ENCODE measurements at regions not wholly inside any gene's neighbourhood (a gene's known extent, or its start where the extent isn't known, plus 50 kb on each side); places are given as distances from the start of the nearest gene placed in this dataset.

GRCh38 chr3:59644479-59645402 is 594.9 kb upstream of the CFAP20DC start:
- Histone ChIP-seq H3K4me1 (ENCODE audit: control insufficient read depth in 1 of 2, insufficient read depth in 2 of 2, low read length in 2 of 2) (no peaks in the 10 kb centered on the region), H3K27ac (ENCODE audit: low read length) (no peak overlapping the region), H3K36me3 (ENCODE audit: control insufficient read depth in 1 of 2, insufficient read depth in 2 of 2, low read length in 2 of 2) (no peaks in the 10 kb centered on the region), H3K9me3 (ENCODE audit: control insufficient read depth in 1 of 2, low read length in 2 of 2) (peaks cover 0 to 13% of the 10 kb centered on the region in 2 donors), H3K27me3 (ENCODE audit: low read depth, low read length) (no peaks in the 10 kb centered on the region), H3K4me3 (ENCODE audit: low read depth in 1 of 2, low read length in 2 of 2) (no peak overlapping the region)

- no peaks in the 10 kb centered on the region for H3K27me3 ChIP-seq (ENCODE audit: low read depth, low read length)
- H3K4me3 ChIP-seq (ENCODE audit: low read depth in 1 of 2, low read length in 2 of 2) = no peak overlapping the region
- no peak overlapping the region for H3K27ac ChIP-seq (ENCODE audit: low read length)
- H3K9me3 ChIP-seq (ENCODE audit: control insufficient read depth in 1 of 2, low read length in 2 of 2) = no peaks in the 10 kb centered on the region
- no peaks in the 10 kb centered on the region for H3K4me1 ChIP-seq (ENCODE audit: control insufficient read depth in 1 of 2, insufficient read depth in 2 of 2, low read length in 2 of 2)
- no peaks in the 10 kb centered on the region for H3K36me3 ChIP-seq (ENCODE audit: control insufficient read depth in 1 of 2, insufficient read depth in 2 of 2, low read length in 2 of 2)
These were observed 591.5 kb upstream of the CFAP20DC start for GRCh38 chr3:59641169-59641899.

GRCh38 chr3:59632760-59633573 is 583.1 kb upstream of the CFAP20DC start:
- Histone ChIP-seq H3K36me3 (ENCODE audit: control insufficient read depth in 1 of 2, insufficient read depth in 2 of 2, low read length in 2 of 2) (no peaks in the 10 kb centered on the region), H3K27ac (ENCODE audit: low read length) (no peak overlapping the region), H3K27me3 (ENCODE audit: low read depth, low read length) (no peaks in the 10 kb centered on the region), H3K4me3 (ENCODE audit: low read depth in 1 of 2, low read length in 2 of 2) (no peak overlapping the region), H3K9me3 (ENCODE audit: control insufficient read depth in 1 of 2, low read length in 2 of 2) (no peaks in the 10 kb centered on the region), H3K4me1 (ENCODE audit: control insufficient read depth in 1 of 2, insufficient read depth in 2 of 2, low read length in 2 of 2) (peaks cover 0 to 12% of the 10 kb centered on the region in 2 donors)

- Histone ChIP-seq H3K27me3 (ENCODE audit: low read depth, low read length) (no peaks in the 10 kb centered on the region), H3K4me1 (ENCODE audit: control insufficient read depth in 1 of 2, insufficient read depth in 2 of 2, low read length in 2 of 2) (peaks cover 0 to 12% of the 10 kb centered on the region in 2 donors), H3K36me3 (ENCODE audit: control insufficient read depth in 1 of 2, insufficient read depth in 2 of 2, low read length in 2 of 2) (no peaks in the 10 kb centered on the region), H3K4me3 (ENCODE audit: low read depth in 1 of 2, low read length in 2 of 2) (no peak overlapping the region), H3K9me3 (ENCODE audit: control insufficient read depth in 1 of 2, low read length in 2 of 2) (no peaks in the 10 kb centered on the region), H3K27ac (ENCODE audit: low read length) (no peak overlapping the region)
These were observed 581.7 kb upstream of the CFAP20DC start for GRCh38 chr3:59631482-59631881.

GRCh38 chr3:59621037-59621436 is 571.2 kb upstream of the CFAP20DC start:
- Histone ChIP-seq H3K36me3 (ENCODE audit: control insufficient read depth in 1 of 2, insufficient read depth in 2 of 2, low read length in 2 of 2) (no peaks in the 10 kb centered on the region), H3K4me1 (ENCODE audit: control insufficient read depth in 1 of 2, insufficient read depth in 2 of 2, low read length in 2 of 2) (no peaks in the 10 kb centered on the region), H3K4me3 (ENCODE audit: low read depth in 1 of 2, low read length in 2 of 2) (no peak overlapping the region), H3K9me3 (ENCODE audit: control insufficient read depth in 1 of 2, low read length in 2 of 2) (no peaks in the 10 kb centered on the region), H3K27ac (ENCODE audit: low read length) (no peak overlapping the region), H3K27me3 (ENCODE audit: low read depth, low read length) (no peaks in the 10 kb centered on the region)

GRCh38 chr3:59620325-59620724 is 570.5 kb upstream of the CFAP20DC start:
- Histone ChIP-seq H3K36me3 (ENCODE audit: control insufficient read depth in 1 of 2, insufficient read depth in 2 of 2, low read length in 2 of 2) (no peaks in the 10 kb centered on the region), H3K4me3 (ENCODE audit: low read depth in 1 of 2, low read length in 2 of 2) (no peak overlapping the region), H3K9me3 (ENCODE audit: control insufficient read depth in 1 of 2, low read length in 2 of 2) (no peaks in the 10 kb centered on the region), H3K27ac (ENCODE audit: low read length) (no peak overlapping the region), H3K27me3 (ENCODE audit: low read depth, low read length) (no peaks in the 10 kb centered on the region), H3K4me1 (ENCODE audit: control insufficient read depth in 1 of 2, insufficient read depth in 2 of 2, low read length in 2 of 2) (no peaks in the 10 kb centered on the region)

GRCh38 chr3:59612444-59612715 is 562.6 kb upstream of the CFAP20DC start:
- Histone ChIP-seq H3K9me3 (ENCODE audit: control insufficient read depth in 1 of 2, low read length in 2 of 2) (no peaks in the 10 kb centered on the region), H3K36me3 (ENCODE audit: control insufficient read depth in 1 of 2, insufficient read depth in 2 of 2, low read length in 2 of 2) (no peaks in the 10 kb centered on the region), H3K4me1 (ENCODE audit: control insufficient read depth in 1 of 2, insufficient read depth in 2 of 2, low read length in 2 of 2) (no peaks in the 10 kb centered on the region), H3K27ac (ENCODE audit: low read length) (no peak overlapping the region), H3K4me3 (ENCODE audit: low read depth in 1 of 2, low read length in 2 of 2) (no peak overlapping the region), H3K27me3 (ENCODE audit: low read depth, low read length) (no peaks in the 10 kb centered on the region)

GRCh38 chr3:59611649-59612443 is 562.0 kb upstream of the CFAP20DC start:
- Histone ChIP-seq H3K4me1 (ENCODE audit: control insufficient read depth in 1 of 2, insufficient read depth in 2 of 2, low read length in 2 of 2) (no peaks in the 10 kb centered on the region), H3K4me3 (ENCODE audit: low read depth in 1 of 2, low read length in 2 of 2) (no peak overlapping the region), H3K27me3 (ENCODE audit: low read depth, low read length) (no peaks in the 10 kb centered on the region), H3K36me3 (ENCODE audit: control insufficient read depth in 1 of 2, insufficient read depth in 2 of 2, low read length in 2 of 2) (no peaks in the 10 kb centered on the region), H3K9me3 (ENCODE audit: control insufficient read depth in 1 of 2, low read length in 2 of 2) (no peaks in the 10 kb centered on the region), H3K27ac (ENCODE audit: low read length) (no peak overlapping the region)

GRCh38 chr3:59609657-59610348 is 560.0 kb upstream of the CFAP20DC start:
- Histone ChIP-seq H3K27ac (ENCODE audit: low read length) (no peak overlapping the region), H3K4me3 (ENCODE audit: low read depth in 1 of 2, low read length in 2 of 2) (no peak overlapping the region), H3K36me3 (ENCODE audit: control insufficient read depth in 1 of 2, insufficient read depth in 2 of 2, low read length in 2 of 2) (no peaks in the 10 kb centered on the region)

GRCh38 chr3:59608356-59608755 is 558.5 kb upstream of the CFAP20DC start:
- H3K27me3 ChIP-seq (ENCODE audit: low read depth, low read length) = no peaks in the 10 kb centered on the region
- no peaks in the 10 kb centered on the region for H3K4me1 ChIP-seq (ENCODE audit: control insufficient read depth in 1 of 2, insufficient read depth in 2 of 2, low read length in 2 of 2)
- no peaks in the 10 kb centered on the region for H3K36me3 ChIP-seq (ENCODE audit: control insufficient read depth in 1 of 2, insufficient read depth in 2 of 2, low read length in 2 of 2)
- no peaks in the 10 kb centered on the region for H3K9me3 ChIP-seq (ENCODE audit: control insufficient read depth in 1 of 2, low read length in 2 of 2)
- no peak overlapping the region for H3K4me3 ChIP-seq (ENCODE audit: low read depth in 1 of 2, low read length in 2 of 2)
- H3K27ac ChIP-seq (ENCODE audit: low read length) = no peak overlapping the region

More at GRCh38 chr3:59609657-59610348, 560.0 kb upstream of the CFAP20DC start:
- Histone ChIP-seq H3K27me3 (ENCODE audit: low read depth, low read length) (no peaks in the 10 kb centered on the region), H3K4me1 (ENCODE audit: control insufficient read depth in 1 of 2, insufficient read depth in 2 of 2, low read length in 2 of 2) (no peaks in the 10 kb centered on the region), H3K9me3 (ENCODE audit: control insufficient read depth in 1 of 2, low read length in 2 of 2) (no peaks in the 10 kb centered on the region)
